SJSA1 (cell line): ENCODE measurements at regions not wholly inside any gene's neighbourhood (a gene's known extent, or its start where the extent isn't known, plus 50 kb on each side); places are given as distances from the start of the nearest gene placed in this dataset.

Source experiments
- DNase-seq, 2 experiments: peaks; one replicate each; pipeline ENCODE4 v3.0.0-alpha.2; 2015 to 2020; ENCODE audit warnings: low spot score in 2 of 2, low read depth in 1 of 2
- H3K27ac ChIP-seq: fragments of 250-450 bp; sonication (Bioruptor Pico); 2 replicates; pipeline ENCODE4 v1.5.1; 2020; ENCODE audit warnings: mild to moderate bottlenecking, moderate library complexity
- H3K27me3 ChIP-seq: fragments of 250-450 bp; sonication (Bioruptor Pico); replicated peaks from 2 replicates; pipeline ENCODE4 v1.5.1; 2020; ENCODE audit warnings: mild to moderate bottlenecking, moderate library complexity
- H3K36me3 ChIP-seq: fragments of 250-450 bp; sonication (Bioruptor Pico); 2 replicates; pipeline ENCODE4 v1.5.1; 2020; ENCODE audit warnings: mild to moderate bottlenecking
- H3K4me1 ChIP-seq: fragments of 250-450 bp; sonication (Bioruptor Pico); replicated peaks from 2 replicates; pipeline ENCODE4 v1.6.1; 2021; ENCODE audit warnings: mild to moderate bottlenecking
- H3K4me3 ChIP-seq: fragments of 250-450 bp; sonication (Bioruptor Pico); 2 replicates; pipeline ENCODE4 v1.5.1; 2020; ENCODE audit warnings: mild to moderate bottlenecking
- H3K9me3 ChIP-seq: fragments of 250-450 bp; sonication (Bioruptor Pico); replicated peaks from 2 replicates; pipeline ENCODE4 v1.5.1; 2020; ENCODE audit warnings: mild to moderate bottlenecking

DNA sequence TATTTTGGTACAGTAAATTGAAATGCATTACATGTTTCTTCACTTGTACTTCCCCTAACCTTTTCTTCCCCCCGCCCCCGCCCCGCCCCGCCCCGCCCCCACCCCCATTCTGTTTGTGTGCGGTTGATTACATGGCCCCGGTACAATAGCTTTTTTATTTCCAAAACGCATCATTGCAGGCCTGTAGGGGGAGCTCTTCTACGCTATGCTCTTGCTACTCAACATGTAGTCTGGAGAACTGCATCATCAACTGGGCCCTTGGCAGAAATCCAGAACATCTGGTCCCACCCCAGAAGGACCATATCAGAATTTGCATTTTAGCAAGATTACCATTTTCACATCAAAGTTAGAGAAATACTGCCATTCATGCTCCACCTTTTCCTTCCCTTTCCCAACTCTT is 333.3 kb upstream of the DDX53 start:
- Histone ChIP-seq H3K9me3 (no peaks in the 10 kb centered on the region), H3K27ac (no peak overlapping the region), H3K36me3 (no peaks in the 10 kb centered on the region), H3K4me1 (no peaks in the 10 kb centered on the region), H3K27me3 (no peaks in the 10 kb centered on the region), H3K4me3 (no peak overlapping the region)
- no peak for DNase-seq

GRCh38 chrX:22674932-22675331 is 324.8 kb upstream of the DDX53 start:
- Histone ChIP-seq H3K27me3 (no peaks in the 10 kb centered on the region), H3K9me3 (no peaks in the 10 kb centered on the region), H3K27ac (no peak overlapping the region), H3K4me3 (no peak overlapping the region), H3K36me3 (no peaks in the 10 kb centered on the region), H3K4me1 (no peaks in the 10 kb centered on the region)
- DNase-seq = no peak

DNA sequence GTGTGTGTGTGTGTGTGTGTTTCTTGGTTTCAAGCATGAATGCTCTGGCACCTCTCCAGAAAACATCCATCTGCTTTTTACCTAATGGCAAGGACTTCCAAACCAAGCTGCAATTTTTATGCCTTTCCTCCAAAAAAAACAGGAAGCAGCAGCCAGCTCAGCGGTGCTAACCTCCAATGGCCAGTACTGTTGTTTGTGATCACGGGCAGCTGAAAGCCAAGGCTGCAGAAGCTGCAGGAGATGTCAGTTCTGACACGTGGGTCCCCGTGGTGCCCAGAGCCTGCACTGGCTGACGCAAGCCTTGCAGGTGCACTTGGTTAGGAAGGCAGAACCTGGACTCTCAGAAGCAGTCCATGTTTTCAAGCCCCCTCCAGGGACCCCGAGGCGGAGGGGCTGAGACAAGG is 313.6 kb upstream of the DDX53 start:
- no peak for DNase-seq
- H3K27ac ChIP-seq = no peak overlapping the region
- H3K36me3 ChIP-seq = no peaks in the 10 kb centered on the region
- no peak overlapping the region for H3K4me3 ChIP-seq
- no peaks in the 10 kb centered on the region for H3K4me1 ChIP-seq
- no peaks in the 10 kb centered on the region for H3K27me3 ChIP-seq
- H3K9me3 ChIP-seq = no peaks in the 10 kb centered on the region

DNA sequence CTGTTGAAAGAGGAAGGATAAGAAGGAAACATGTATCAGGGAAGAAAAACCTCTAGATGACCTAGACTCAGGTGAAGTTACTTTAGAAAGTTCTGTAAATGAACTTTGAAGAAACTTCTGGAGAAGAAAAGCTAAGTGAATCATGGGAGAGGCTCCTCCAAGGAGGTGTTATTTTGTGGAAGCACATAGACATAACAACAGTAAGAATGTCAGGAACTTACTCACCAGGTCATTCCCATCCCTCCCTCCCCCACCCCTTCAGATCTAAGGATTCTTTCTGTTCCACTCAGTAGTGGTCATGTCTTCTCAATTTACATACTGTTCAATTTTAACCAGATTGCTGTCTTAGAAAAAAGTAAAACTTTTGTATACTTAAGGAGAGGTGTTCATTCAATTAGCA is 310.5 kb upstream of the DDX53 start:
- DNase-seq = no peak
- Histone ChIP-seq H3K9me3 (no peaks in the 10 kb centered on the region), H3K27me3 (no peaks in the 10 kb centered on the region), H3K27ac (no peak overlapping the region), H3K4me3 (no peak overlapping the region), H3K36me3 (no peaks in the 10 kb centered on the region), H3K4me1 (no peaks in the 10 kb centered on the region)

DNA sequence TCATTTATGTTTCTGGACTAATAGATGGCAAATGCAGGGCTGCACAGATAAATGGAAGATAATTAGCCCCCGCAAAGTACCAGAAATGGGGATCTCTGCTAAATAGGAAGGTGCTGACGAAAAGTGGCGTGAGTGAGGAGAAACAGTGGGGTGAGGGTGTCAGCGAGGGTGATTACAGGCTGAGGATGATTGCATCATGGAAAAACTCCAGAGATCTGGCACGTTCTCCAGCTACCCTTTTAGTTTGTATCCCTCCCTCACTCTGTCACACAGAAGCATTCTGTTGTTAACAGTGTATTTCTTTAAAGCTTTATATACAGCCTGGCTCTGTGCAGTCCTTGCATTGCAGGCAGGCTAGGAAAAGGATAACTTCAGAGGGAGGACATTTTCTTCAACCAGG is 309.6 kb upstream of the DDX53 start:
- H3K9me3 ChIP-seq = no peaks in the 10 kb centered on the region
- H3K27ac ChIP-seq = no peak overlapping the region
- H3K27me3 ChIP-seq = no peaks in the 10 kb centered on the region
- H3K4me3 ChIP-seq = no peak overlapping the region
- H3K36me3 ChIP-seq = no peaks in the 10 kb centered on the region
- DNase-seq = no peak
- H3K4me1 ChIP-seq = no peaks in the 10 kb centered on the region

DNA sequence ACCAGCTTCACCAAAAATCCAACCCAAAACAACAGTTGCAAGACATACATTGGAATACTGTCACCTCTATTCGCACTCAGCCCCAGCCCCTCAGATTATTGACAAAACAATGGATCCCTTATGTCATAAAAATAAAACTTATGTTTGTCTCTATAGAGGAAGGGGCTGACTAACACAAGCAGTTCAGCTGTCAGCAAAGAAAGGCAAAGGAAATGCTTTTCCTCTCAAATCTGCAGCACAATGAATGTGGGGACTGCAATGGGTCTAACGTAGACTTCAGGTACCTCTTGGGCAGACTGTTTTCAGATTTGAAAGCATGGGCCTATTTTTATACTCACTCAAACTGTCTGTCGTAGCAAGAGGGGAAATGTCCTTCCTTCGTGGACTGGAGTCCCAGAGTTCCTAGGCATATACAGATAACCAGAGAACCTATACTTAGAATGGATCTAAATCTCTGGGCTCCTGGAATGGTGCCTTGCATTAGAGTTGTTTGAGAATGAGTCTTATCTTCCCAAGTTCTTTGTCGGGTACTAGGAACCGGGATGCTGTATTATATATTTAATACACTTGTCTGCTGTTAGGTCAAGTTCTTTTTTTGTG is 307.7 kb upstream of the DDX53 start:
- H3K9me3 ChIP-seq = no peaks in the 10 kb centered on the region
- H3K36me3 ChIP-seq = no peaks in the 10 kb centered on the region
- no peak overlapping the region for H3K27ac ChIP-seq
- no peak for DNase-seq
- no peaks in the 10 kb centered on the region for H3K4me1 ChIP-seq
- H3K27me3 ChIP-seq = no peaks in the 10 kb centered on the region
- no peak overlapping the region for H3K4me3 ChIP-seq

- Histone ChIP-seq H3K36me3 (no peaks in the 10 kb centered on the region), H3K4me3 (no peak overlapping the region), H3K27me3 (no peaks in the 10 kb centered on the region), H3K9me3 (no peaks in the 10 kb centered on the region), H3K4me1 (no peaks in the 10 kb centered on the region), H3K27ac (no peak overlapping the region)
- DNase-seq = no peak
These were observed 301.6 kb upstream of the DDX53 start for GRCh38 chrX:22698151-22698550.

- Histone ChIP-seq H3K27me3 (no peaks in the 10 kb centered on the region), H3K9me3 (no peaks in the 10 kb centered on the region), H3K27ac (no peak overlapping the region), H3K4me1 (no peaks in the 10 kb centered on the region), H3K36me3 (no peaks in the 10 kb centered on the region), H3K4me3 (no peak overlapping the region)
- DNase-seq = peak in 1 of 2 experiments; percentile 0
These were observed 300.1 kb upstream of the DDX53 start for GRCh38 chrX:22699581-22700091.

DNA sequence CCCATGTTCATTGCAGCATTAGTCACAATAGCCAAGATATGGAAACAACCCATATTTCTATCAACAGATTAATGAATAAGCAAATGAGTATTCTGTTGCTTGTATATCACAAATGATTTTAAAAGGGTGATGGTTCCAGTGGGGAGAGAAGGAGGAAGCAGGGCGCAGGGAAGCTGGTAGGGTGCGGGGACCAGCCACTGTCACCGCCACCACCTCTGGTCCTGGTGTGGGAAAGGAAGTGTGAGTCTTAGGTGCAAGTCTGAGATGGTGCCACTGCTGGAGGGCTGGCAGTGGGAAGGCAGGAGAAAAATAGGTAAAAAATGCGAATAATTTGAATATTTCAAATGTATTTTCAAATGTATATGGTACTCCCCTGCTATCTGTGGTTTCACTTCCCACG is 286.8 kb upstream of the DDX53 start:
- H3K4me1 ChIP-seq = no peaks in the 10 kb centered on the region
- no peaks in the 10 kb centered on the region for H3K9me3 ChIP-seq
- no peak overlapping the region for H3K4me3 ChIP-seq
- no peak for DNase-seq
- H3K27me3 ChIP-seq = no peaks in the 10 kb centered on the region
- H3K36me3 ChIP-seq = no peaks in the 10 kb centered on the region
- H3K27ac ChIP-seq = no peak overlapping the region

- Histone ChIP-seq H3K27ac (no peak overlapping the region), H3K27me3 (no peaks in the 10 kb centered on the region), H3K4me1 (no peaks in the 10 kb centered on the region), H3K36me3 (no peaks in the 10 kb centered on the region), H3K9me3 (no peaks in the 10 kb centered on the region), H3K4me3 (no peak overlapping the region)
- no peak for DNase-seq
These were observed 269.2 kb upstream of the DDX53 start for GRCh38 chrX:22730542-22730941.

- Histone ChIP-seq H3K4me3 (no peak overlapping the region), H3K27ac (no peak overlapping the region), H3K27me3 (no peaks in the 10 kb centered on the region), H3K4me1 (no peaks in the 10 kb centered on the region), H3K36me3 (no peaks in the 10 kb centered on the region), H3K9me3 (no peaks in the 10 kb centered on the region)
- DNase-seq = no peak
These were observed 262.2 kb upstream of the DDX53 start for GRCh38 chrX:22737541-22737940.

DNA sequence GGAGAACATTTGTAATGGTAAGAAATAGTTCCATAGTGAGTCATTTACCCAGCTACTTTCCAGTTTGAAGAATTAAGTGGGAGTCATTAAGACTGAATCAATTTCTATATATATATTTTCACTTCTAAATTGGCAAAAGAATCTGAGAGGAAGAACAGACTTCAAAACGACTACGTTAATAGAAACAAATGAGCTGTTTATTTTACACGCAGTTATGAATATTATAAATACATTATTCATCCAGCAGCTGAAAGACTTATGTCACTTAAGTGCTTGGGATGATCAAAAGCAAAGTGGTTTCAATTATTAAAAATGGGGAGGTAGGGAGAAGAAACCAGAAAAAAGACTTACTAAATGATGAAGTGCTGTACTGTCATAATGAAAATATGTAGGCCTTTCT is 260.5 kb upstream of the DDX53 start:
- no peak overlapping the region for H3K4me3 ChIP-seq
- no peak for DNase-seq
- no peaks in the 10 kb centered on the region for H3K4me1 ChIP-seq
- no peaks in the 10 kb centered on the region for H3K9me3 ChIP-seq
- no peaks in the 10 kb centered on the region for H3K36me3 ChIP-seq
- H3K27ac ChIP-seq = no peak overlapping the region
- H3K27me3 ChIP-seq = no peaks in the 10 kb centered on the region

DNA sequence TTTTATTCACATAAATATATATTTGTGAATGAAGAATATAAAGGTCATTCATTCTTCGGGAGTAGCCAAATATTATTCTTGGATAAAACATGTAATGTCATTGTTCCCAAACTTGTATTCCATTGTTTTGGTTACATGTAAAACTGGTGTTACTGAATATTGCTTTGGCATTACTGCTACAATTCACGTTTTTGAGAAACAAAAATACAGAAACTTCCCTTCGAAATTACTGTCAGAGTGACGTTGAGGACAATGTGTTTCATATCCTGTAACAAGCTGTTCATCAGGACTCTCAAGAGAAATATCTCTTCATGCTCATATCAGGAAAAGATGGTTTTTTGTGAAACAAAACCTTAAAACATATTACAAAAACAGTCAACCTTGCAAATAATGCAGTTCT is 258.9 kb upstream of the DDX53 start:
- Histone ChIP-seq H3K4me3 (no peak overlapping the region), H3K36me3 (no peaks in the 10 kb centered on the region), H3K9me3 (no peaks in the 10 kb centered on the region), H3K4me1 (no peaks in the 10 kb centered on the region), H3K27ac (no peak overlapping the region), H3K27me3 (no peaks in the 10 kb centered on the region)
- no peak for DNase-seq

DNA sequence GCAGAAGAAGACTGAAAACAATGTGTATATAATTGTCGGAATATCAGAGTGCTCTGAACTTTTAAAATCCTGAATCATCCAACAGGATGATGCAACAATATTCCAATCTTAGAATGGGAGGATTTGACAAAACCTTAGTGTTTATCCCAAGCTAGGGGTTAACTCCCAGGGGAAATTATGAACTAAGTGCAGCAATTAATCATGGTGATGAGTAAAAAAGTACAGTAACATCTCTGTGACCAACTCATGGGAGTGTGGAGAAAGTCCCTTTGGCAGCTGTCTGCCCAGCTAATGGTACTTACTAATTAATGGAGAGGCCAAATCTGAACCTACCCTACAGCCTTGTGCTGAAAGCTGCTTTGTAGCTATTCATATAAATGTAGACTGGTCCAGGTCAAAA is 257.6 kb upstream of the DDX53 start:
- Histone ChIP-seq H3K27ac (no peak overlapping the region), H3K9me3 (no peaks in the 10 kb centered on the region), H3K4me1 (no peaks in the 10 kb centered on the region), H3K4me3 (no peak overlapping the region), H3K27me3 (no peaks in the 10 kb centered on the region), H3K36me3 (no peaks in the 10 kb centered on the region)
- DNase-seq = no peak

DNA sequence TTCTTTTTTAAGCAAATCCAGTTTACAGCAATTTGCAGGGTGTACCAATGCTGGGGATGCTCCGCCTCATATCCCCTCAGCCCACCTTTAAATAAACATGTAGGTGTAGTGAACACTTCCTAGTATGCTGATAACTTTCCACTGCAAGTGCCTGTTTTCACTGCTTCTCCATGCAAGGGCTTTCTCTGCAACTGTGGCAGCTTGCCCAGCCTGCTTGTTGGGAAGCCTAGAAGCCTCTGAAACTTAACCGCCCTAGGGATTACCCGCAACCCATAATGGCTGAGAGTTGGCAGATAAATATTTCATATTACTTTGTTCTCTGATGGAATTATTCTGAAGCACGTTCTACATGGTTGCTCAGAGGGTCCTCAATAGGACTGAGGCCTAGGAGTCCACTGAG is 253.7 kb upstream of the DDX53 start:
- Histone ChIP-seq H3K27me3 (no peaks in the 10 kb centered on the region), H3K4me1 (no peaks in the 10 kb centered on the region), H3K36me3 (no peaks in the 10 kb centered on the region), H3K9me3 (no peaks in the 10 kb centered on the region), H3K27ac (no peak overlapping the region), H3K4me3 (no peak overlapping the region)
- DNase-seq = no peak
